ENCODE measurements at regions not wholly inside any gene's neighbourhood (a gene's known extent, or its start where the extent isn't known, plus 50 kb on each side); places are given as distances from the start of the nearest gene placed in this dataset.

GRCh38 chr5:39670955-39671354 lies 246.2 kb upstream of the DAB2 start:
- no peak for TF ChIP-seq CTCF (IDR thresholded peaks at IDR 0.05)
- no peak for TF ChIP-seq POLR2A (IDR thresholded peaks at IDR 0.05)

Measured in testis (tissue), 2 donors.